ENCODE measurements at regions not wholly inside any gene's neighbourhood (a gene's known extent, or its start where the extent isn't known, plus 50 kb on each side); places are given as distances from the start of the nearest gene placed in this dataset.
"Not testable (repeated sequence)": the region's sequence is repeated elsewhere in the genome, so short reads cannot be mapped to it uniquely, and the experiment has no call there.

GRCh38 chr2:64867253-64867996 lies 121.8 kb upstream of the SLC1A4 start:
- DNase-seq (ENCODE audit: low read depth in 2 of 3, low spot score in 2 of 3) = no peak

GRCh38 chr2:64869126-64869525 lies 120.1 kb upstream of the SLC1A4 start:
- no peak for DNase-seq (ENCODE audit: low read depth in 2 of 3, low spot score in 2 of 3)

- DNase-seq (ENCODE audit: low read depth in 2 of 3, low spot score in 2 of 3) = peak; percentile 66 to 70 (median 68)
Observed at GRCh38 chr2:64873472-64873924, 115.7 kb upstream of the SLC1A4 start.

- no peak for DNase-seq (ENCODE audit: low read depth in 2 of 3, low spot score in 2 of 3)
Observed at GRCh38 chr2:64874593-64874992, 114.6 kb upstream of the SLC1A4 start.

GRCh38 chr2:64875368-64875767 lies 113.8 kb upstream of the SLC1A4 start:
- no peak for DNase-seq (ENCODE audit: low read depth in 2 of 3, low spot score in 2 of 3)

GRCh38 chr2:64876137-64876647 lies 113.0 kb upstream of the SLC1A4 start:
- no peak for DNase-seq (ENCODE audit: low read depth in 2 of 3, low spot score in 2 of 3)

GRCh38 chr2:64879745-64880144 lies 109.5 kb upstream of the SLC1A4 start:
- DNase-seq (ENCODE audit: low read depth in 2 of 3, low spot score in 2 of 3) = no peak

- DNase-seq (ENCODE audit: low read depth in 2 of 3, low spot score in 2 of 3) = no peak
Observed at GRCh38 chr2:64880193-64880951, 108.8 kb upstream of the SLC1A4 start.

GRCh38 chr2:64881037-64881492 lies 108.1 kb upstream of the SLC1A4 start:
- no peak for DNase-seq (ENCODE audit: low read depth in 2 of 3, low spot score in 2 of 3)

GRCh38 chr2:64887565-64887964 lies 101.6 kb upstream of the SLC1A4 start:
- DNase-seq (ENCODE audit: low read depth in 2 of 3, low spot score in 2 of 3) = no peak

- no peak for DNase-seq (ENCODE audit: low read depth in 2 of 3, low spot score in 2 of 3)
Observed at GRCh38 chr2:64888591-64889309, 100.4 kb upstream of the SLC1A4 start.

- DNase-seq (ENCODE audit: low read depth in 2 of 3, low spot score in 2 of 3) = no peak
Observed at GRCh38 chr2:64889803-64890202, 99.4 kb upstream of the SLC1A4 start.

- not testable (repeated sequence) for DNase-seq (ENCODE audit: low read depth in 2 of 3, low spot score in 2 of 3)
Observed at GRCh38 chr2:64896572-64896971, 92.6 kb upstream of the SLC1A4 start.

- DNase-seq (ENCODE audit: low read depth in 2 of 3, low spot score in 2 of 3) = no peak
Observed at GRCh38 chr2:64899081-64899865, 89.9 kb upstream of the SLC1A4 start.

- not testable (repeated sequence) for DNase-seq (ENCODE audit: low read depth in 2 of 3, low spot score in 2 of 3)
Observed at GRCh38 chr2:64899876-64900275, 89.3 kb upstream of the SLC1A4 start.

- DNase-seq (ENCODE audit: low read depth in 2 of 3, low spot score in 2 of 3) = peak in 1 of 3 donors; percentile 45
Observed at GRCh38 chr2:64904413-64905329, 84.5 kb upstream of the SLC1A4 start.

GRCh38 chr2:64905338-64906024 lies 83.7 kb upstream of the SLC1A4 start:
- peak in 1 of 3 donors; percentile 36 for DNase-seq (ENCODE audit: low read depth in 2 of 3, low spot score in 2 of 3)

GRCh38 chr2:64906853-64907536 lies 82.2 kb upstream of the SLC1A4 start:
- DNase-seq (ENCODE audit: low read depth in 2 of 3, low spot score in 2 of 3) = no peak
